H1 (cell line): ENCODE measurements at regions not wholly inside any gene's neighbourhood (a gene's known extent, or its start where the extent isn't known, plus 50 kb on each side); places are given as distances from the start of the nearest gene placed in this dataset.

Experiments used
- EZH2 ChIP-seq: fragments of 200-600 bp; sonication (generic); IDR thresholded peaks from 2 replicates; pipeline ENCODE4 v1.7.1; 2012; ENCODE audit warnings: low read depth, mild to moderate bottlenecking, moderate library complexity, low read length, inconsistent platforms; ENCODE audit not compliant: severe bottlenecking
- JUND ChIP-seq: IDR thresholded peaks from 2 replicates; pipeline ENCODE4 v1.6.1; 2011; ENCODE audit warnings: mild to moderate bottlenecking, improper control_type of control experiment, low read length
- NRF1 ChIP-seq: IDR thresholded peaks from 2 replicates; pipeline ENCODE4 v1.6.1; 2011; ENCODE audit warnings: mild to moderate bottlenecking, low read depth, low read length, improper control_type of control experiment
- POLR2A ChIP-seq, 2 experiments: IDR thresholded peaks; 1 replicate in 1 of 2; 2 replicates in 1 of 2; pipeline ENCODE4 v1.6.1; 2011; ENCODE audit warnings: low read depth in 2 of 2, low read length in 2 of 2, mild to moderate bottlenecking in 2 of 2; ENCODE audit errors: control extremely low read depth in 1 of 2
- RAD21 ChIP-seq, 2 experiments: IDR thresholded peaks in 1 of 2; conservative IDR thresholded peaks in 1 of 2; 2 replicates each; pipeline ENCODE4 v1.6.1; 2011; ENCODE audit warnings: low read depth in 2 of 2, low read length in 2 of 2, improper control_type of control experiment in 1 of 2, inconsistent platforms in 1 of 2, mild to moderate bottlenecking in 1 of 2, moderate library complexity in 1 of 2
- SIN3A ChIP-seq, 2 experiments: IDR thresholded peaks in 1 of 2; conservative IDR thresholded peaks in 1 of 2; 2 replicates each; pipeline ENCODE4 v1.6.1; 2011 to 2012; ENCODE audit warnings: low read length in 2 of 2, improper control_type of control experiment in 1 of 2, low read depth in 1 of 2, mild to moderate bottlenecking in 1 of 2
- SRF ChIP-seq: IDR thresholded peaks from 2 replicates; pipeline ENCODE4 v1.6.1; 2011; ENCODE audit warnings: mild to moderate bottlenecking, low read depth, low read length, moderate library complexity
- YY1 ChIP-seq: IDR thresholded peaks from 2 replicates; pipeline ENCODE4 v1.6.1; 2011; ENCODE audit warnings: low read depth, mild to moderate bottlenecking, low read length
- TF ChIP-seq, protein P1 (sequence below): IDR thresholded peaks from 2 replicates; pipeline ENCODE4 v1.6.1; 2012; ENCODE audit warnings: inconsistent platforms

DNA sequence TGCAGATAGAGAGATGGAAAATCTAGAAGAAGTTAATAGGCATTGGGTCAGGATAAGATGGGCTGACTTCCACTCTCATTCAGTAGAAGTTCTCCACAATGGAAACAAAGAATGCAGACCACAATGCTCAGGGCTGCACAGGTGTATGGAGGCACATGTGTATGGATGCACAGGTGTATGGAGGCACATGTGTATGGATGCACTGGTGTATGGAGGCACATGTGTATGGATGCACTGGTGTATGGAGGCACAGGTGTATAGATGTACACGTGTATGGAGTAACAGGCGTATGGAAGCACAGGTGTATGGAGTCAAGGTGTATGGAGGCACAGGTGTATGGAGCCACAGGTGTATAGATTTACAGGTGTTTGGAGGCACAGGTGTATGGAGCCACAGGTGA, 285.7 kb upstream of the PPP2R2D start:
- TF ChIP-seq SIN3A (conservative IDR thresholded peaks at IDR 0.05 in 1 of 2, IDR thresholded peaks at IDR 0.05 in 1 of 2; ENCODE audit: low read depth in 1 of 2, low read length in 2 of 2) (no peak), POLR2A (IDR thresholded peaks at IDR 0.05; ENCODE audit: control extremely low read depth in 1 of 2, low read depth in 2 of 2, low read length in 2 of 2) (no peak), RAD21 (IDR thresholded peaks at IDR 0.05 in 1 of 2, conservative IDR thresholded peaks at IDR 0.05 in 1 of 2; ENCODE audit: low read depth in 2 of 2, low read length in 2 of 2) (no peak), SRF (no peak), JUND (no peak), NRF1 (no peak), EZH2 (no peak), YY1 (no peak)
- TF ChIP-seq, protein P1, sequence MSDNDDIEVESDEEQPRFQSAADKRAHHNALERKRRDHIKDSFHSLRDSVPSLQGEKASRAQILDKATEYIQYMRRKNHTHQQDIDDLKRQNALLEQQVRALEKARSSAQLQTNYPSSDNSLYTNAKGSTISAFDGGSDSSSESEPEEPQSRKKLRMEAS: no peak
